NB4 (cell line): ENCODE measurements at regions not wholly inside any gene's neighbourhood (a gene's known extent, or its start where the extent isn't known, plus 50 kb on each side); places are given as distances from the start of the nearest gene placed in this dataset.

ENCODE experiments used
- DNase-seq: peaks from one replicate; pipeline ENCODE4 v3.0.0; 2010; ENCODE audit warnings: low read depth
- H3K4me3 ChIP-seq: one replicate; pipeline ENCODE4 v1.5.1; 2011; ENCODE audit warnings: mild to moderate bottlenecking, low read depth, low read length, moderate library complexity
- MYC ChIP-seq: IDR thresholded peaks from 2 replicates; pipeline ENCODE4 v1.6.1; 2011; ENCODE audit warnings: low read depth, low read length
- POLR2A ChIP-seq: IDR thresholded peaks from 2 replicates; pipeline ENCODE4 v1.6.1; 2011; ENCODE audit warnings: mild to moderate bottlenecking; ENCODE audit not compliant: insufficient read length; ENCODE audit errors: extremely low read depth
- TF ChIP-seq, protein P1 (sequence below): IDR thresholded peaks from one replicate; pipeline ENCODE4 v1.5.1; 2012; ENCODE audit warnings: low read depth, low read length
- TF ChIP-seq, protein P2 (sequence below): IDR thresholded peaks from 2 replicates; pipeline ENCODE4 v1.6.1; 2011; ENCODE audit warnings: low read depth, low read length

DNA sequence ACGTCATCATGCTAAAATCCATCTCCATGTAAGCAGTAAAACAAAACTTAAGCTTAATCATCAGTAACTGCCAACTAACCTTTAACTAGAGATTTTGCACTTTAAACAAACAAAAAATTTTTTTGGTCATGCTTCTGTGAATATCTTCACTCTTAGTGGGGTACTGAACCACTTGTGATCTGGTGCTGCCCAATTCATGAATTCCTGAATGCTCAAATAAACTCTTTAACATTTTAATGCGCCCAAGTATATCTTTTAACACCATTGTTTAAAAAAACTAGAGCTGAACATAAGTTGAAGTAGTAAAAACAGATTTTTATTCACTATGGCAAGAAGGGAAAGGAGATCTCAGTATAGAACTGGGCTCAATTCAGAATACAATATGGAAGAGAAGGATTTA lies 196.9 kb upstream of the USP24 start:
- no peak for DNase-seq
- no peak overlapping the region for H3K4me3 ChIP-seq
- TF ChIP-seq MYC (no peak), POLR2A (no peak)
- TF ChIP-seq, protein P1, sequence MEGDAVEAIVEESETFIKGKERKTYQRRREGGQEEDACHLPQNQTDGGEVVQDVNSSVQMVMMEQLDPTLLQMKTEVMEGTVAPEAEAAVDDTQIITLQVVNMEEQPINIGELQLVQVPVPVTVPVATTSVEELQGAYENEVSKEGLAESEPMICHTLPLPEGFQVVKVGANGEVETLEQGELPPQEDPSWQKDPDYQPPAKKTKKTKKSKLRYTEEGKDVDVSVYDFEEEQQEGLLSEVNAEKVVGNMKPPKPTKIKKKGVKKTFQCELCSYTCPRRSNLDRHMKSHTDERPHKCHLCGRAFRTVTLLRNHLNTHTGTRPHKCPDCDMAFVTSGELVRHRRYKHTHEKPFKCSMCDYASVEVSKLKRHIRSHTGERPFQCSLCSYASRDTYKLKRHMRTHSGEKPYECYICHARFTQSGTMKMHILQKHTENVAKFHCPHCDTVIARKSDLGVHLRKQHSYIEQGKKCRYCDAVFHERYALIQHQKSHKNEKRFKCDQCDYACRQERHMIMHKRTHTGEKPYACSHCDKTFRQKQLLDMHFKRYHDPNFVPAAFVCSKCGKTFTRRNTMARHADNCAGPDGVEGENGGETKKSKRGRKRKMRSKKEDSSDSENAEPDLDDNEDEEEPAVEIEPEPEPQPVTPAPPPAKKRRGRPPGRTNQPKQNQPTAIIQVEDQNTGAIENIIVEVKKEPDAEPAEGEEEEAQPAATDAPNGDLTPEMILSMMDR, result no peak
- TF ChIP-seq, protein P2, sequence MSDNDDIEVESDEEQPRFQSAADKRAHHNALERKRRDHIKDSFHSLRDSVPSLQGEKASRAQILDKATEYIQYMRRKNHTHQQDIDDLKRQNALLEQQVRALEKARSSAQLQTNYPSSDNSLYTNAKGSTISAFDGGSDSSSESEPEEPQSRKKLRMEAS, result no peak

DNA sequence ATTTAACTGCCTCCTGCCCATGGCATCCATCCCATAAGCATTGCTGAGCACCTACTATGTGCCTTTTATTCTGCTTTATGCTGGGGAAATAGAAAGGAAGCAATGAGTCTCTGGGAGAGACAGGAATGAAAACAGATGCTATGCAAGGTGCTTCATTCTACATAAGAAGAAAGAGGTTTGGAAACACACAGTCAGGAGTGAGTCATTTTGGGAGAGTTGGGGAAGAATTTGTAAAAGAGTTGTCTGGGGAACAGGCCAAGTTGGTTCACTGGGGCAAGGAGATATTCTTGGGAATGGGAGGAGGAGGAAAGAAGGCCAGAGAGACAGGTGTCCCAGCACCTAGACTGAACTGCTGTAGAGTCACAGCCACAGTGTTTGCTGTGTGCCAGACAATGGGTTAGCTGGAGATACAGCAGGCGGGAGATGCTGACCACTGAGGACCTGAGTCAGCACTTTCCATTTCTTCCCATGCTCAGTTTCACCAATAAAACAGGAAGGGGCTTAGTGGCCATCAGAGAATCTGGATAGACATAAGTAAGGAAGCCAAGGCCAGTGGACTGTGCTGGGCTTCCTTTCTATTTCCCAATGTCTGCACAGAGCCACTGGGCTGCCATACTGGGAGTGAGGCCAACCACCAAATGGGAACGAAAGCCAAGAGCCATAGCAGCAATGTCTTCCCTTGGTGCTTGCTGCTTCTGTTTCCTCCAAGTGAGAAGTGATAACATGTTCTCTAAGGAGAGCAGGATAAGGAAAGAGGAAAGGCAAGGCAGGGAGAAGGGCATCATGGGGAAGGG lies 187.7 kb upstream of the USP24 start:
- no peak overlapping the region for H3K4me3 ChIP-seq
- TF ChIP-seq, protein P1, result no peak
- no peak for TF ChIP-seq POLR2A
- TF ChIP-seq, protein P2, result no peak
- TF ChIP-seq MYC, result no peak
- no peak for DNase-seq

DNA sequence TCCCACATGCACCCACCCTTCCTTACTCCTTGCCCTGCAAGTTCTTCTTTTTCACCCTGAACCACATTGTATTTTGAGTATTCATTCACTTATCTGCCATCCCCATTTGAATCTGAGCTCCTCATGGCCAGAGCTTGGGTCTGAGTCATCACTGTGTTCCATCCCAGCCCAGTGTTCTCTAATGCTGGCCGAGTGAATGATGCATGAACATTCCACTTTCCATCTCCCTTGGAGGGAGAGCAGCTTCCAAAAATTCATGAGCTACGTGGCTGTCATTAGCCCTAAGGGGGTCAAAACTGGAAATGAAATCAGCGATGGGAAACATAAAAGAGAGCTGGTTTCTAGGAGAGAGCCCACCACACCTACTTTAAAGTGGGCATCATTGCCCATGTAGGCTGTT lies 187.0 kb upstream of the USP24 start:
- DNase-seq, result no peak
- H3K4me3 ChIP-seq, result no peak overlapping the region
- TF ChIP-seq, protein P1, result no peak
- TF ChIP-seq MYC (no peak), POLR2A (no peak)
- TF ChIP-seq, protein P2, result no peak

DNA sequence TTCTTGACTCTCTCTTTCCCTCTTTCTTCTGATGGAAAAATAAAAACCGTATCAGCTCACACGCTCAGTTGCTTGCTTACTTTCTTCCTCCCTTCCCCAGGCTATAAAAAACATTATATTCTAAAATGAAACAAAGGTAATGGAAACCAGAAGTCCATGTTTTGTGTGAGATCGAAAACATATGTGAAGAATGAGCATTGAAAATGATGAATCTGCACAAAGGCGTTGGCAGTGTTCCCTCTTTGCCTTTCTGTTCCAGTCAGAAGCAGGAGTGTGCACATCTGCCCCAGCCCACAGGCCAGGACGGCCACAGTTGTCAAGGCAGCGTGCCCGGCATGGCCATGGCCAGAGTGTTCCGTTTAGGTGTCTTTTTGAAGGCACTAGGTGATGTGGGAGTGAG lies 185.3 kb upstream of the USP24 start:
- H3K4me3 ChIP-seq, result no peak overlapping the region
- no peak for DNase-seq
- TF ChIP-seq, protein P1, result no peak
- TF ChIP-seq MYC (no peak), POLR2A (no peak)
- TF ChIP-seq, protein P2, result no peak

DNA sequence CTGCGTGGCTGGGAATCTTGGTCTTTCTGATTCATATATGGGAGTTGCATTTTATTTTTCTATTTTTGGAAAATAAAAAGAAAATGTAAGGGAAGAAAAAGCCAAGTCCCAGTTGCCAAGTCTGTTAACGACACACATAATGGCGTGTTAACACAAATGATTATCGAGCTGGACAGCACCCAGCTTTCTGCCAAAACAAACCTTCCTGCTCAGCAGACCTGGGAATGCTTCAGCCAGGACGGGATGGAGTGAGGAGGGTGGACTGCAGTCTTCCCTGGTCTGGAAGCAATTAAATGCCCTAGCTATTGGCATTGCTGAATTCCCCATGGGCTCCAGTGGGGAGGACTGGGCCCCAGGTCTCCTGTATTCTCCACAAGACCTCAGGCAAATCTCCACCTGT lies 184.2 kb upstream of the USP24 start:
- H3K4me3 ChIP-seq, result no peak overlapping the region
- TF ChIP-seq, protein P1, result no peak
- no peak for TF ChIP-seq POLR2A
- TF ChIP-seq MYC, result no peak
- TF ChIP-seq, protein P2, result no peak
- no peak for DNase-seq
